ENCODE measurements at regions not wholly inside any gene's neighbourhood (a gene's known extent, or its start where the extent isn't known, plus 50 kb on each side); places are given as distances from the start of the nearest gene placed in this dataset.

- TF ChIP-seq CTCF (IDR thresholded peaks at IDR 0.05) (no peak), POLR2A (IDR thresholded peaks at IDR 0.05) (no peak)
Observed at GRCh38 chr13:40220299-40220935, 446.0 kb downstream of the FOXO1 start.
